ENCODE measurements at regions not wholly inside any gene's neighbourhood (a gene's known extent, or its start where the extent isn't known, plus 50 kb on each side); places are given as distances from the start of the nearest gene placed in this dataset.

DNA sequence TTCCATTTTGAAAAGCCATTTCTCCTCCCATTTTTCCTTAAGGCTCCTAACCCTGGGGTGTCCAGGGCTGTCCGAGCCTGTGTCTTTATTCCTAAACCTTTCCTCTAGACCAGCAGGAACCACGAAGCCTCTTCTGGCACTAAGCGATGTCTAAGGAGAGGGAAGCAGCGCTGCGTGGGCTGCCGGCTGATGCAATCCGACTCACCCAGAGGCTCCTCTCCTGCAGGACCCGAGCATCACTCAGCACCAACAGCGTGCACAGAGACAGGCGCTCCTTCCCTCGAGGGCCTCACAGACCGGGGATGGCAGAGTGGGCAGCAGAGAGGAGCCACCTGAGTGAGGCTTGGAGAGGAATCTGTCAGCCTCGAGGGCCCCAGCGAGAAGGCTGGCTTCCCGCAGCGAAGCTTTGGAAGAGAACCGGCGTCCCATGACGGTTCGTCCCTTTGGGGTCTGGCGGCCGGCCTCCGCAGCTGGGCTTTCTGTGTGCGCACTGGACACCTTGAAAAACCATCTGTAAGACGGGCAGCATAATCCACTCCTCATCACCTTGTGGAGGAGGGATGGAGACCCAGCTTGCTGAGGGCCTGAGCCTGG, 174.3 kb downstream of the FOXL1 start:
- in situ Hi-C loops (cut with HindIII; ENCODE audit: low pct_unique_long_range_greater_than_20kb, low sequenced_read_pairs), result no loop called here

DNA sequence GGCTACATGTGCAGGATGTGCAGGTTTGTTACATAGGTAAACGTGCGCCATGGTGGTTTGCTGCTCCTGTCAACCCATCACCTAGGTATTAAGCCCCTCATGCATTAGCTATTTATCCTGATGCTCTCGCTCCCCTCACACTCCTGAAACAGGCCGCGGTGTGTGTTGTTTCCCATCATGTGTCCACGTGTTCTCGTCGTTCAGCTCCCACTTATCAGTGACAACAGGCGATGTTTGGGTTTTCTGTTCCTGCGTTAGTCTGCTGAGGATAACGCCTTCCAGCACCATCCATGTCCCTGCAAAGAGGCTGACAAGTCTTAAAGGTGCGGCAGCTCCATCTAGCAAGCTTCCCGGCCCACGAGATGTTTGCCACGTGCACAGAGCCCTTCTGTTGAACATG, 175.1 kb downstream of the FOXL1 start:
- DNase-seq (ENCODE audit: low read depth, low spot score), result no peak
- in situ Hi-C loops (cut with HindIII; ENCODE audit: low pct_unique_long_range_greater_than_20kb, low sequenced_read_pairs), result no loop called here

More for the DNA sequence above, 174.3 kb downstream of the FOXL1 start:
- no peak for DNase-seq (ENCODE audit: low read depth, low spot score)

DNA sequence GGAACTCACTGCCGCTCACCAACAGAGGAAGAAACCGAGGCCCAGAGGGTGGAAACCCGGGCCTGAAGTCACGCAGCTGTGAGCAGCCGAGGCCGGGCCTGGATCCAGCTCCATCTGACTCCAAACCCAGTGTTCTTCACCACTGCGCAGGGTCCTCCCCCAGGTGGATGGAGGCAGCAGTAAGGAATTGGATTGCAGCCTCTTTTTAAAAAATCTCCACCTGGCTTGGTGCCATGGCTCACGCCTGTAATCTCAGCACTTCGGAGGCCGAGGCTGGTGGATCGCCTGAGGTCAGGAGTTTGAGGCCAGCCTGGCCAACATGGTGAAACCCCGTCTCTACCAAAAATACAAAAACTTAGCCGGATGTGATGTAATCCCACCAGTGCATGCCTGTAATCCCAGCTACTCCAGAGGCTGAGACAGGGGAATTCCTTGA, 177.2 kb downstream of the FOXL1 start:
- in situ Hi-C loops (cut with HindIII; ENCODE audit: low pct_unique_long_range_greater_than_20kb, low sequenced_read_pairs), result no loop called here
- DNase-seq (ENCODE audit: low read depth, low spot score), result no peak

DNA sequence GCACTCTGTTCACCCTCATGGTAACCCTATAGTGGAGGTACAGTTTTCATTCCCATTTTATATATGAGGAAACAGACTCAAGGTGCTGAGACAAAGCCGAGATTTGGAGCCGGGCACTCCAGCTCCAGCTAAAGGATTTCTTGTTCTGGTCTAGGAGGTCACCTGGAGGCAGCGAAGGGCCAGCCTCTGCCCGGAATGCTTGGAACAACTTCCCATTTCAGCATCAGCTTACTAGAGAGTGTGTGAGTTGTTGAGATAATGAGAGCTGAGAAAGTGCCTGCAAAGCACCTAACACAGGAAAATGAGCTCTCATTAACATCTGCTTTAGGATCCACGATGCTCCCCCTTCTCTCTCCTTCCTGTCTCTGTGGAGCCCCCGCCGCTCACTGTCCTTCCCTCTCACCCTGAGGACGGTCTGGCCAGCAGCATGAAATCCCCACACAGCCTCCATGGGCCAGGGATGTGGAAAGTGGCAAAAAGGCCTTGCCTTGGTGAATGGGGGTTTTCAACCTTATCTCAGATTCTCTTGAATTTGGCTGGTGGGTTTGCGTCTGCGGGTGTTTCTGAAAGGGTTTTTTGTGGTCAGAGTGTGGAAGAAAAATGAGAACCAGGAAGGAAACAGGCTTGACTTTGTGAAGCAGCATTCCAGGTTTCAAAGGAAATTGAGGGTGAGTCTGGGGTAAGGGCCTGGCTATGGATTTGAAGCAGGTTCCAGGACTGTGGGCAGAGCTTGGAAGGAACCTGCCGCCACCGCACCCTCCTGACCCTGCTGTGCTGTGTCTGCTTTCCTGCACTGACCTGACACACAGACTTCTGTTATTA, 178.7 kb downstream of the FOXL1 start:
- in situ Hi-C loops (cut with HindIII; ENCODE audit: low pct_unique_long_range_greater_than_20kb, low sequenced_read_pairs), result no loop called here
- DNase-seq (ENCODE audit: low read depth, low spot score), result no peak

DNA sequence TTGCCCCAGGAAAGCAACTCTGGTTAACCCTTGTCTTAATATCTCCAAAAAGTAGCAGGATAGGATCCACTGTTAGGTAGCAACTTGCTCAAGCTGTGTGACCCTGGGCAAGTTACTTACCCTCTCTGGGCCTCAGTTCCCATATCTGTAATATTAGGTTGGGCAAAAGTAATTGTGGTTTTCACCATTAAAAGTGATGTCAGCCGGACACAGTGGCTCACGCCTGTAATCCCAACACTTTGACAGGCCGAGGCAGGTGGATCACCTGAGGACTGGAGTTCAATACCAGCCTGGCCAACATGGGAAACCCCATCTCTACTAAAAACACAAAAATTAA, 179.3 kb downstream of the FOXL1 start:
- no peak for DNase-seq (ENCODE audit: low read depth, low spot score)

DNA sequence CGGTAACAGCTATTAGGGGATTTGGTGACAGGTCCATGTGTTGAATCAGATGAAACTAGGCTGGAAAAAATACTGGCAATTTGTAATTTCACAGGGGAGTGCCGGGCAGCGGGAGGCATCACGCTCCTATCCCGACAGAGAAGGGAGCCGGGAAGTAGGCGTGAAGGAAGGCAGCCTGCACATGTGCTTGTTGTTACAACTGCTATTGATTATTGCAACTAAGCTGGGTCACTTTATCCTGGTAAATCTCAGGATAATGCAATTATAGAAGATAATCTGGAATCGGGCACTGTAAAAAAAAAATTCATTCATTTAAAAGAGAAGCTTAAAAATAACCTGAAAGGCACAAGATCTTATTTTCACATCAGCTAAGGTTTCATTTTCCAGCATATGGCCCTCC, 180.6 kb downstream of the FOXL1 start:
- no peak for DNase-seq (ENCODE audit: low read depth, low spot score)
- in situ Hi-C loops (cut with HindIII; ENCODE audit: low pct_unique_long_range_greater_than_20kb, low sequenced_read_pairs), result no loop called here

More for the DNA sequence above, 179.3 kb downstream of the FOXL1 start:
- in situ Hi-C loops (cut with HindIII; ENCODE audit: low pct_unique_long_range_greater_than_20kb, low sequenced_read_pairs), result no loop called here

DNA sequence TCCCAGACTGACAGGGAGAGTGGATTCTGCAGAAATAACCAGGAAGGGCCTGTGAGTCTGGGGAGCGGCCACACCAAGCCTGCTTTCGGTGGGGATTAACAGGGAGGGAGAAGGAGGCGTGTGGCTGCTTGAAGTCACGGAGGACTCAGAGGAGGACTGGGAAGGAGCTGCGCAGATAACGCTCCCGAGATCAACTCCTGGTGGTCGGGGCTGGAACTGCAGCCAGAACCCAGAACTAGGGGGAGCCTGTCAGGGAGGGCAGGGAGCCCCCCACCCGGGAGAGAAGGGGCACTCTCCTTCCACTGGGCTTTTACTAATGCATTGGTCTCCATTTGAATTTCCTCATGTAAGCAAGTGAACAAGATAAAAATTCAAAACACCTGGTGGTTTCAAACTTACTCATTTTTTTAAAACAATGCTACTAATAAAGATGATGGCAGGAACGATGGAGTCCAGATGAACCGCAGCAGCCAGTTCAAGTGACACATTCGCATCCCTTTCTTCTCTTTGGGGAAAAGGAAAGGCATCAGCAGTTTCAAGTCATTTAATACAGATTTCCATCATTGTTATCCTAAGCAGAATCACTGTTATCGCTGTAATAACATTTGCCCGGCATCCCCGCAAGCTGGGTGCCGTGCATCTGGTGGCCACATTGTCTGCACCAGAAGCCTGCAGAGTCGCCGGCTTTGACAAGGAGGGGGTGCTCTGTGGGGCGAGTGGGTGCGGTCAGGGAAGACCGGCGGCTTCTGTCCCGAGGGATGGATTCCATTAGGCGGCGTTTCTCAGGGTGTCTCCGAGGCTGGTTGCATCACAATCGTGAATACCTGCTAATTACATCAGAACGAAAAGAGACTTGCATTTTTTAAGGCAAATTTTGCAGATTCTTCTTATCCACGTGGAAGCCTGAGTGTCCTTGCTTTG, 183.0 kb downstream of the FOXL1 start:
- peak; percentile 63 for DNase-seq (ENCODE audit: low read depth, low spot score)
- in situ Hi-C loops (cut with HindIII; ENCODE audit: low pct_unique_long_range_greater_than_20kb, low sequenced_read_pairs), result no loop called here

DNA sequence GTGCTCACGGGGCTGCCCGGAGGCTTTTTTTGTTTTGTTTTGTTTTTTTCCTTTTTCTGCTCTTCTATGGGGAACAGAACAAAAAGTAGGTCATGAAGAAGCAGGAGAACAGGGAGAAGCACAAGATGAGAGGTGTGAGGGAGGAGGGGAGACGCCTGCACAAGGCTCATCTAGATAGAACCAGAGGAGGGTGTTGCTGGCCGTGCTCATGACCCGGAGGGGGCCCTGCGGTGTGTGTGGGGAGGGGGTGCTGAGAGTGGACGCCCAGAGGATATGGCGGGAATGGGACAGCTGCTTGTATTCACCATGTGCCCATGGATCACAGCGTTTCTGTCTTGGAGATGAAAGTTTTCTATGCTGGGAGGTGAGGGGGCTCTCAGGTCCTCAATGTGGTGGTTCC, 183.7 kb downstream of the FOXL1 start:
- in situ Hi-C loops (cut with HindIII; ENCODE audit: low pct_unique_long_range_greater_than_20kb, low sequenced_read_pairs), result no loop called here
- DNase-seq (ENCODE audit: low read depth, low spot score), result no peak

DNA sequence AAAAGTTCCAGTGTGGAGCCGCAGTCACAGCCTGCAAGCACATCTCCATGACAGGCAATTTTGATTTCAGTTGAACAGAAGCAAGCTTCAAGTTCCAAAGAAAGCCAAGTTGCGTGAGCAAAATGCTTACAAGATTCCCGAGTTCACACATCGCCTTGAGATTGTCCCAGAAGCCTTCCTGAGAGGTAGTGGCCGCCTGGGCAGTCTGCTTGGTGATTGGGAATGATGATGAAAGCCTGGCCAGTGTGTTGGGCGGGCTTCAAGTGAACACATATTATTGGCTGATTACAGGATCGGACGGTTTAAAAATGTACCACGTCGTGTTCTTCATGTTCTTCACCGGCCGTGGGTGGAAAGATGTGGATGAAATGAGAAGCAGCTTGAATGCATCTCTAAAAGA, 185.5 kb downstream of the FOXL1 start:
- in situ Hi-C loops (cut with HindIII; ENCODE audit: low pct_unique_long_range_greater_than_20kb, low sequenced_read_pairs), result no loop called here
- no peak for DNase-seq (ENCODE audit: low read depth, low spot score)

DNA sequence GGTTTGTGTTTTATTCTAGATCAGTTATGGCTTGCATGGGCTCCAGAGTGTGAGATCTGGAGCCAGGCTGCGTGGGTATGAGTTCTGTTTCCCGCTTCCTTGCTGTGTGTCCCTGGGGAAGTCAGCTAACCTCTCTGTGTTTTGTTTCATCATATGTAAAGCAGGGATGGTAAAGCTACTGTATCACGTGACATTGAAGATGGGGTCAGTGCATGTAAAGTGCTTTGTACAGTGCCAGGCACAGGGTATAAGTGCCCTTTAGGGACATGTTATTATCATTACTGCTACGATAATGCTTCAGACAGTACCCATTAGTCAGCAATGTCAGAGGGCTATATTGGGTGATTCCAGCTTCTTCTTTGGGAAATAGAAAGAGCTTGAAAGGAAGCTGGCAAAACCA, 186.2 kb downstream of the FOXL1 start:
- in situ Hi-C loops (cut with HindIII; ENCODE audit: low pct_unique_long_range_greater_than_20kb, low sequenced_read_pairs), result no loop called here
- no peak for DNase-seq (ENCODE audit: low read depth, low spot score)

DNA sequence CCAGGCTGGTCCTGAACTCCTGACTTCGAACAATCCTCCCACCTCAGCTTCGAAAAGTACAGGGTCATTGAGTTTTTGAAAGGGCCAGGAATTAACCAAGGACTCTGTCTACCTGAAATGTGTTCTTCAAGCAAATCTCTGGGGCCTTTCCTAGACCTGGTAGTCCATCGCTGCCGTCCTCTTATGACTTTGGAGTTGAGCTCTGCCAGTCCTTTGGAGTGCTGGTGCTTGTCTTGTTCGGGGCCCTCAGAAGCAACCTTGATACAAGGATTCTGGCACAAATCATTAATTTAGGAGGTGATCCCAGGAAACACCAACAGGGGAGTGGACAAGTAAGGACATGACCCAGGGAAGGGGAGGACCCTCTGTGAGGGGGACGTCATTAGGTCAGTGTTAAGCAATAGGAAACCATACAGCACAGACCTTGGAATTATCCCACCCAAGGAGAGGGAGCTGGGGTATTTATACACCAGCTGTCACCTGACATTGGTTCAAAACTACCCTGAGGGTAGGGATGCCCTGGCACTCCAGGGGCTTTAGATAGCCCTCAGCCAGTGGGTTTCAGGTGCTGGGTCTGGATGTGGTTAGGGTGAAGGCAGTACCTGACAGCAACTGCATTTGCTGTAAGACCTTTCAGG, 187.2 kb downstream of the FOXL1 start:
- no peak for DNase-seq (ENCODE audit: low read depth, low spot score)
- in situ Hi-C loops (cut with HindIII; ENCODE audit: low pct_unique_long_range_greater_than_20kb, low sequenced_read_pairs), result no loop called here

DNA sequence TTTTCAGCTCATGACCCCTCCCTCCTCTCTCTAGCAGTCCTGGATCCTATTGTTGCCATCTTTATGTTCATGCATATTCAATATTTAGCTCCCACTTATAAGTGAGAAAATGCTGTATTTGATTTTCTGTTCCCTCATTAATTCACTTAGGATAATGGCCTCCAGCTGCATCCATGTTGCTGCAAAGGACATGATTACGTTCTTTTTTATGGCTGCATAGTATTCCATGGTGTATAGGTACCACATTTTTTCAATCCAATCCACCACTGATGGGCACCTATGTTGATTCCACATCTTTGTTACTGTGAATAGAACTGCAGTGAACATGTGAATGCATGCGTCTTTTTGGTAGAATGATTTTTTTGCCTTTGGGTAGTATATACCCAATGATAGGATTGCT, 188.4 kb downstream of the FOXL1 start:
- no peak for DNase-seq (ENCODE audit: low read depth, low spot score)
- in situ Hi-C loops (cut with HindIII; ENCODE audit: low pct_unique_long_range_greater_than_20kb, low sequenced_read_pairs), result no loop called here

DNA sequence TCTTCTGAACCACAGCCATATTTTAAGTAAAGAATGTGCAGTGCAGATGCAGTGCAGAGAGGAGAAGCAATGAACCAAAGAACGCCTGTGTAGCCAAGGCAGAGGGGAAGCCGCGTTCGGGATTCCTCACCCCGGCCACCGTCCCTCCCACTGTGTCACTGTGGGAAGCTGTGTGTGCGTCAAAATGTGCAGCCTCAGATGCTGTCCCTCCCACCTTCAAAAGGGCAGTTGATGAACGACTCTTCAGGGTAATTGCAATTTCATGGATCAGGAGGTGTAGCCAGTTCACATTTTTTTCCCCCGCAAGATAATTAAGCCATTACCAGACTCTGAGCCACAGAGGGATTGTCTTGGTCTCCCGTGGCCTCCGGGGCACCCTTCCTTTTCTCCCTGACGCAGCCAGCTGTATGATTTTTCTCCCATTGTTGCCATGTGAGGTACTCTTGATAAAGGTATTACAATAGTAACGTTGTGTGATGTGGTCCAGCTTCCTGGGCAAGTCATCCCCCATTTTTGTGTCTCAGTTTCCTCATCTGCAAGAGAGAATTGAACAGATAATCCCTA, 190.0 kb downstream of the FOXL1 start:
- DNase-seq (ENCODE audit: low read depth, low spot score), result no peak
- in situ Hi-C loops (cut with HindIII; ENCODE audit: low pct_unique_long_range_greater_than_20kb, low sequenced_read_pairs), result no loop called here

DNA sequence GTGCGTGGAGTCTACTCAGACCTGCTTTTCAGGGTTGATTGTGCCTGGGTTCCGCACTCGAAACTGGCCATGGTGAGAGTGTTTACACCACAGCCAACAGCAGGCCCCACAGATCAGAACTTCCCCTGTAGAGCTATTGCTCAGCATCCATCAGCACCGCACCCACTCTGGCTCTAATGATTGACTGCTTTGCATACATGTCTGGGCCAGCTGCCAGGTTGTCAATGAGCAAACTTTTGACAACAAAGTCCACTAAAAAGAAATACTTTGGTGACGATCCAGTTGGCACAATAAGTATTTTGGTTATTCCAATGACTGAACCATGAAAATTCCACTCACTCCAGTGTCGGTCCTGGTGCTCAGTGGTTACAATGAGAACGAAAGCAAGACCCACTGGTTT, 190.7 kb downstream of the FOXL1 start:
- in situ Hi-C loops (cut with HindIII; ENCODE audit: low pct_unique_long_range_greater_than_20kb, low sequenced_read_pairs), result no loop called here
- DNase-seq (ENCODE audit: low read depth, low spot score), result no peak

DNA sequence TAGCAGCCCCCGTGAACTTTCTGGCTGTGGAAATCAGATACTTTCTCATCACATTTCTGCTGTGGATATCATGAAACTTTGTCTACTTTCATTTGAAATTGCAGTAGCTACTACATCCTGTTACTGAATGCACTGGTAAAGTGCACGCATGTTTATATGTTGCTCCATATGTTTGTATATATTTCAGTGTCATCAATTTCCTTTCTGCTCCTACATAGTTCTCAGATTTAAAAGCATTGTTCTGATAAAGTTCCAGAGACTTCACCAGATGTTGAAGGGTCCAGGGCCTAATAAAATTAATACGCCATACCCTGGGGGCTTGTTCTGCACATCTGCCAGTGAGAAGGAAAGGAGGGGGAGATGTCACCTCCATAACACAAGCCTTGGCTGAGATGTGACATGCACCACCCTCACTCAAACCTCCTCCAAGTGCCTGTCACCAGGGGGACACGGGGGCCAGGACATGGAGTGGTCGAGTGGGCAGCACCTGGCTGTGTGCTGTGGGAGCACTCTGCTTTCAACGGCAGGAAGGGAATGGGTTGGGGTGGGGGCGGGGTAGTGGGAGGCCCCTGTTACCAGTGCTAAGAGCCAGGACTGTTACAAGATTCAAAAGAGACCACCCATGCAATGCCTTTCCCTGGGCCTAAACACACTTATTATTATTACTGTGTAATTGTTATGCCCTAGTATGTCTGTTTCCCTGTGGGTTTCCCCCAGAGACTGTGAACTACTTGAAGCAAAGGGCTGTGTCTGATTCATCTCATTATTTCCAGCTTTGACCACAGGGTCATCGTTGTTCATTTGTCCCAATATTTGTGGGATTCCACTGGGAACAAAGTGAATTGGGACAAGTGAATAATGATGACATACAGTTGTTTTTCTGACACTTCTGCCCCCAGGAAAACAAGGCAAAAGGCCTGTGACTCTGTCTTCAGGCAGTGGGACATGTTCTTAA, 193.4 kb downstream of the FOXL1 start:
- DNase-seq (ENCODE audit: low read depth, low spot score), result no peak
- in situ Hi-C loops (cut with HindIII; ENCODE audit: low pct_unique_long_range_greater_than_20kb, low sequenced_read_pairs), result no loop called here

DNA sequence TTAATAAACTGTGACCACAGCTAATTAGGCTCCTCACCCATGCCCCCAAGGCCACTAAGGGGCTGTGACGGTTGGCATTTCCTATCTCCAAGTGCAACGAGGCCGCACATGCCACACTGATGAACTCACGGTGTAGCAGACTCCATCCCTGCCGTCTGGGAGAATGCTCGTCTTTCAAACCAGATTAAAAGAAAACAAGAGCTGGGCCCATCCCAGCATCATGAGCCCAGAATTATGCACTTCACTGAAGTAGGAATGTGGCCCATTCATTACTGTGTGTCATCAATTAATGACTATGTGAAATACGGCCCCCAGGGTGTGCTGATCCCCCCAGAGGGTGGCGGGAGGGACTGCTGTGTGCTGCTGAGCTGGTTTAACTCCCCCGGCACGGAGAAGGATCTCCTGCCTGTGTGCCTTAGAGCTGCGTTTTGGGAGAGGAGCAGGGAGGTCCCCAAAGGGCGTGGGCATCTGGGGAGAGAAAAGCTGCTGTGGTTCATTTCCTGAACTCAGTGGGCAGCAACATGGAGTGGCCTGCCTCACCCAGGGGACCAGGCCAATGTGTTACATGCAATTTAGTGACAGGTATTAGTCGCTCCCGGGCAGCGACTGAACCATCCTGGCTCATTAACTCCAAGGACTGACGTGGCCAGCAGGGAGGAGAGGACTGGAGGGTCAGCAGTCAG, 194.5 kb downstream of the FOXL1 start:
- no peak for DNase-seq (ENCODE audit: low read depth, low spot score)
- in situ Hi-C loops (cut with HindIII; ENCODE audit: low pct_unique_long_range_greater_than_20kb, low sequenced_read_pairs), result no loop called here

All from SK-MEL-5 (cell line).